Ishikawa (cell line): ENCODE measurements at regions not wholly inside any gene's neighbourhood (a gene's known extent, or its start where the extent isn't known, plus 50 kb on each side); places are given as distances from the start of the nearest gene placed in this dataset.

Experiments
- CEBPB ChIP-seq: IDR thresholded peaks from 2 replicates; pipeline ENCODE4 v1.6.1; 2012
- CREB1 ChIP-seq: IDR thresholded peaks from 2 replicates; pipeline ENCODE4 v1.6.1; 2012; ENCODE audit warnings: low read depth
- EGR1 ChIP-seq: IDR thresholded peaks from 2 replicates; pipeline ENCODE4 v1.6.1; 2012
- EP300 ChIP-seq: IDR thresholded peaks from 2 replicates; pipeline ENCODE4 v1.6.1; 2012; ENCODE audit warnings: borderline replicate concordance
- FOXM1 ChIP-seq: IDR thresholded peaks from 2 replicates; pipeline ENCODE4 v1.6.1; 2012; ENCODE audit warnings: low read depth, borderline replicate concordance
- NFIC ChIP-seq: IDR thresholded peaks from 2 replicates; pipeline ENCODE4 v1.6.1; 2012
- RAD21 ChIP-seq: IDR thresholded peaks from 2 replicates; pipeline ENCODE4 v1.6.1; 2012; ENCODE audit warnings: low read depth
- TAF1 ChIP-seq: IDR thresholded peaks from 2 replicates; pipeline ENCODE4 v1.6.1; 2012; ENCODE audit warnings: low read depth, mild to moderate bottlenecking
- TCF12 ChIP-seq: IDR thresholded peaks from 2 replicates; pipeline ENCODE4 v1.6.1; 2012; ENCODE audit warnings: low read depth
- TEAD4 ChIP-seq: IDR thresholded peaks from 2 replicates; pipeline ENCODE4 v1.6.1; 2012
- YY1 ChIP-seq: IDR thresholded peaks from 2 replicates; pipeline ENCODE4 v1.6.1; 2012; ENCODE audit warnings: low read depth
- ZBTB7A ChIP-seq: IDR thresholded peaks from 2 replicates; pipeline ENCODE4 v1.6.1; 2012; ENCODE audit warnings: low read depth
- TF ChIP-seq, protein P1 (sequence below): IDR thresholded peaks from 2 replicates; pipeline ENCODE4 v1.6.1; 2012
- TF ChIP-seq, protein P2 (sequence below): IDR thresholded peaks from 2 replicates; pipeline ENCODE4 v1.6.1; 2012
- TF ChIP-seq, protein P3 (sequence below): IDR thresholded peaks from 2 replicates; pipeline ENCODE4 v1.6.1; 2012; ENCODE audit warnings: low read depth, mild to moderate bottlenecking

- no peak for TF ChIP-seq CEBPB
- no peak for TF ChIP-seq NFIC
These were observed 110.5 kb upstream of the EEF1E1 start for GRCh38 chr6:8212720-8213434.

DNA sequence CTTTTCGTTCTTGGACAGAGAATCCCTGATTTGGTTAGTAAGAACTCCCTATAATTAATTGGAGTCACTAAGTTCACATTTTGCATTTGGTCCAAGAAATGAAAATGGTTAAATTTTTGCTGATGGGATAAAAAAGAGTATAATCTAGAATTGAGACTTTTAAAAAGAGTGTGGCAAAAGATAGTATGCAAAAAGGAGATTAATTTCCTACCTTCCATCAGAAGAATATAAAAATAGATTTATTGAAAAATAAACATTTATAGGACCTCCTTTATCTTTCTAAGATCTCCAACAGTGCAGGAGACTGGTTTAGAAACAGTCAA lies 105.5 kb upstream of the EEF1E1 start:
- TF ChIP-seq, protein P1, sequence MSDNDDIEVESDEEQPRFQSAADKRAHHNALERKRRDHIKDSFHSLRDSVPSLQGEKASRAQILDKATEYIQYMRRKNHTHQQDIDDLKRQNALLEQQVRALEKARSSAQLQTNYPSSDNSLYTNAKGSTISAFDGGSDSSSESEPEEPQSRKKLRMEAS: no peak
- TF ChIP-seq CREB1 (no peak), NFIC (no peak), EGR1 (no peak), TAF1 (no peak), CEBPB (no peak), YY1 (no peak), EP300 (no peak), FOXM1 (no peak), RAD21 (no peak), ZBTB7A (no peak), TCF12 (no peak), TEAD4 (no peak)
- TF ChIP-seq, protein P2, sequence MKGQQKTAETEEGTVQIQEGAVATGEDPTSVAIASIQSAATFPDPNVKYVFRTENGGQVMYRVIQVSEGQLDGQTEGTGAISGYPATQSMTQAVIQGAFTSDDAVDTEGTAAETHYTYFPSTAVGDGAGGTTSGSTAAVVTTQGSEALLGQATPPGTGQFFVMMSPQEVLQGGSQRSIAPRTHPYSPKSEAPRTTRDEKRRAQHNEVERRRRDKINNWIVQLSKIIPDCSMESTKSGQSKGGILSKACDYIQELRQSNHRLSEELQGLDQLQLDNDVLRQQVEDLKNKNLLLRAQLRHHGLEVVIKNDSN: no peak
- TF ChIP-seq, protein P3, sequence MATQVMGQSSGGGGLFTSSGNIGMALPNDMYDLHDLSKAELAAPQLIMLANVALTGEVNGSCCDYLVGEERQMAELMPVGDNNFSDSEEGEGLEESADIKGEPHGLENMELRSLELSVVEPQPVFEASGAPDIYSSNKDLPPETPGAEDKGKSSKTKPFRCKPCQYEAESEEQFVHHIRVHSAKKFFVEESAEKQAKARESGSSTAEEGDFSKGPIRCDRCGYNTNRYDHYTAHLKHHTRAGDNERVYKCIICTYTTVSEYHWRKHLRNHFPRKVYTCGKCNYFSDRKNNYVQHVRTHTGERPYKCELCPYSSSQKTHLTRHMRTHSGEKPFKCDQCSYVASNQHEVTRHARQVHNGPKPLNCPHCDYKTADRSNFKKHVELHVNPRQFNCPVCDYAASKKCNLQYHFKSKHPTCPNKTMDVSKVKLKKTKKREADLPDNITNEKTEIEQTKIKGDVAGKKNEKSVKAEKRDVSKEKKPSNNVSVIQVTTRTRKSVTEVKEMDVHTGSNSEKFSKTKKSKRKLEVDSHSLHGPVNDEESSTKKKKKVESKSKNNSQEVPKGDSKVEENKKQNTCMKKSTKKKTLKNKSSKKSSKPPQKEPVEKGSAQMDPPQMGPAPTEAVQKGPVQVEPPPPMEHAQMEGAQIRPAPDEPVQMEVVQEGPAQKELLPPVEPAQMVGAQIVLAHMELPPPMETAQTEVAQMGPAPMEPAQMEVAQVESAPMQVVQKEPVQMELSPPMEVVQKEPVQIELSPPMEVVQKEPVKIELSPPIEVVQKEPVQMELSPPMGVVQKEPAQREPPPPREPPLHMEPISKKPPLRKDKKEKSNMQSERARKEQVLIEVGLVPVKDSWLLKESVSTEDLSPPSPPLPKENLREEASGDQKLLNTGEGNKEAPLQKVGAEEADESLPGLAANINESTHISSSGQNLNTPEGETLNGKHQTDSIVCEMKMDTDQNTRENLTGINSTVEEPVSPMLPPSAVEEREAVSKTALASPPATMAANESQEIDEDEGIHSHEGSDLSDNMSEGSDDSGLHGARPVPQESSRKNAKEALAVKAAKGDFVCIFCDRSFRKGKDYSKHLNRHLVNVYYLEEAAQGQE: no peak

GRCh38 chr6:8207191-8207868 lies 105.0 kb upstream of the EEF1E1 start:
- TF ChIP-seq TCF12: no peak
- no peak for TF ChIP-seq EP300
- TF ChIP-seq ZBTB7A: no peak
- no peak for TF ChIP-seq TAF1
- no peak for TF ChIP-seq FOXM1
- TF ChIP-seq, protein P1: no peak
- no peak for TF ChIP-seq CEBPB
- TF ChIP-seq, protein P2: no peak
- TF ChIP-seq, protein P3: no peak
- no peak for TF ChIP-seq NFIC

DNA sequence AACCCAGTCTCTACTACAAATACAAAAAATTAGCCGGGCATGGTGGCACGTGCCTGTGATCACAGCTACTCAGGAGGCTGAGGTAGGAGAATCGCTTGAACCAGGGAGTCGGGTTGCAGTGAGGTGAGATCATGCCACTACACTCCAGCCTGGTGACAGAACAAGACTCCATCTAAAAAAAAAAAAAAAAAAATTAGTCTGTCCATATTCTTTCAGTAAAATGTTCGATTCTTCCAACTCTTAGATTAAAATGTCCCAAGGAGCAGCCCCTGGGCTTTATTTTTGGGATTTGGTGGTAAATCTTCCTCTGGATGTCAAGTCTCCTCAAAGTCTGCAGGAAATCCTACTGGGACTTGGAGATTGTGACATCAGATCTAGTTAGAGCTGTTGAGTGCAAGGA lies 101.0 kb upstream of the EEF1E1 start:
- TF ChIP-seq EP300 (no peak), FOXM1 (no peak), YY1 (no peak), CEBPB (no peak), CREB1 (no peak), TAF1 (no peak), TEAD4 (no peak)

DNA sequence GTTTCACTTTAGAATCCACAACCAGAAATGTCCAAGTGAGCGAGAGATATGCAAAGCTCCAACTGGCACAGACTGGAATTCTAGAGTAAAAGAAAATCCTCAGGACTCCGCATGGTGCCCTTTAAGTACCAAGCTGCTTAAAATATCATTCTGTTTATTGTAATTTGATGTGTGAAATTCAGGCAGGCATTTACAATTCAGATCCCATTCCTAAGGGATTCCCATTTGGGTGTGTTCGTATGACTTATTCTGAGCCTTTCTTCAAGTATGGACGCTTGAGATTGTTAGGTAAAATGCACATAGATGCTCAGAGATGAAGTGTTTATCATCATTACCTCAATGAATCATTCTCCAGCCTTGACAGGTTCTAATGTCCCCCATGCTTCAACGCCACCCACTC lies 99.3 kb upstream of the EEF1E1 start:
- TF ChIP-seq, protein P2: no peak
- no peak for TF ChIP-seq ZBTB7A
- TF ChIP-seq, protein P3: no peak
- no peak for TF ChIP-seq EP300
- TF ChIP-seq RAD21: no peak
- TF ChIP-seq CREB1: no peak
- no peak for TF ChIP-seq YY1
- no peak for TF ChIP-seq NFIC
- no peak for TF ChIP-seq EGR1
- no peak for TF ChIP-seq FOXM1
- TF ChIP-seq TEAD4: no peak
- TF ChIP-seq TAF1: no peak
- no peak for TF ChIP-seq TCF12
- no peak for TF ChIP-seq CEBPB
- TF ChIP-seq, protein P1: no peak
